ENCODE measurements at regions not wholly inside any gene's neighbourhood (a gene's known extent, or its start where the extent isn't known, plus 50 kb on each side); places are given as distances from the start of the nearest gene placed in this dataset.
"Not testable (repeated sequence)": the region's sequence is repeated elsewhere in the genome, so short reads cannot be mapped to it uniquely, and the experiment has no call there.

GRCh38 chr5:2536632-2537377 is 214.7 kb downstream of the IRX2 start:
- TF ChIP-seq CTCF (IDR thresholded peaks at IDR 0.05) (no peak), EP300 (IDR thresholded peaks at IDR 0.05) (no peak), POLR2A (IDR thresholded peaks at IDR 0.05) (no peak)
- Histone ChIP-seq H3K4me1 (ENCODE audit: insufficient read depth) (no peaks in the 10 kb centered on the region), H3K4me3 (no peak overlapping the region), H3K9me3 (no peaks in the 10 kb centered on the region), H3K27me3 (no peaks in the 10 kb centered on the region), H3K36me3 (no peaks in the 10 kb centered on the region), H3K27ac (no peak overlapping the region)
- 72 to 78% (median 78%) methylated on average over 19 of the region's 19 CpGs for WGBS, 3 donors
- intact Hi-C loops (cut with DNase I): no loop called here
- DNase-seq: no peak

- TF ChIP-seq POLR2A (IDR thresholded peaks at IDR 0.05): no peak
- TF ChIP-seq EP300 (IDR thresholded peaks at IDR 0.05): no peak
- TF ChIP-seq CTCF (IDR thresholded peaks at IDR 0.05): no peak
- H3K27me3 ChIP-seq: no peaks in the 10 kb centered on the region
- no peaks in the 10 kb centered on the region for H3K9me3 ChIP-seq
- no peak overlapping the region for H3K27ac ChIP-seq
- no peaks in the 10 kb centered on the region for H3K36me3 ChIP-seq
- H3K4me1 ChIP-seq (ENCODE audit: insufficient read depth): no peaks in the 10 kb centered on the region
- WGBS, 3 donors: 79 to 84% (median 83%) methylated on average over 3 of the region's 3 CpGs
- no peak for DNase-seq
- intact Hi-C loops (cut with DNase I): no loop called here
- H3K4me3 ChIP-seq: no peak overlapping the region
These were observed 216.5 kb downstream of the IRX2 start for GRCh38 chr5:2534970-2535369.

GRCh38 chr5:2534251-2534650 is 217.2 kb downstream of the IRX2 start:
- no peak overlapping the region for H3K4me3 ChIP-seq
- intact Hi-C loops (cut with DNase I): no loop called here
- 75 to 89% (median 83%) methylated on average over 3 of the region's 3 CpGs for WGBS, 3 donors
- no peaks in the 10 kb centered on the region for H3K9me3 ChIP-seq
- H3K4me1 ChIP-seq (ENCODE audit: insufficient read depth): no peaks in the 10 kb centered on the region
- no peaks in the 10 kb centered on the region for H3K27me3 ChIP-seq
- TF ChIP-seq EP300 (IDR thresholded peaks at IDR 0.05) (no peak), POLR2A (IDR thresholded peaks at IDR 0.05) (no peak), CTCF (IDR thresholded peaks at IDR 0.05) (no peak)
- no peak for DNase-seq
- no peaks in the 10 kb centered on the region for H3K36me3 ChIP-seq
- no peak overlapping the region for H3K27ac ChIP-seq

GRCh38 chr5:2533848-2534247 is 217.6 kb downstream of the IRX2 start:
- H3K27ac ChIP-seq; H3K4me1 ChIP-seq (ENCODE audit: insufficient read depth); H3K4me3 ChIP-seq; H3K27me3 ChIP-seq; DNase-seq; H3K9me3 ChIP-seq; H3K36me3 ChIP-seq; intact Hi-C loops (cut with DNase I): not testable (repeated sequence)
- WGBS, 3 donors: 76 to 93% (median 92%) methylated on average over 2 of the region's 2 CpGs

- no peaks in the 10 kb centered on the region for H3K9me3 ChIP-seq
- DNase-seq: no peak
- H3K36me3 ChIP-seq: no peaks in the 10 kb centered on the region
- intact Hi-C loops (cut with DNase I): no loop called here
- no peak overlapping the region for H3K27ac ChIP-seq
- no peak overlapping the region for H3K4me3 ChIP-seq
- TF ChIP-seq POLR2A (IDR thresholded peaks at IDR 0.05): no peak
- no peak for TF ChIP-seq CTCF (IDR thresholded peaks at IDR 0.05)
- no peak for TF ChIP-seq EP300 (IDR thresholded peaks at IDR 0.05)
- no peaks in the 10 kb centered on the region for H3K4me1 ChIP-seq (ENCODE audit: insufficient read depth)
- no peaks in the 10 kb centered on the region for H3K27me3 ChIP-seq
- 54 to 66% (median 58%) methylated on average over 5 of the region's 5 CpGs for WGBS, 3 donors
These were observed 218.7 kb downstream of the IRX2 start for GRCh38 chr5:2532809-2533208.

All from ovary (tissue), 7 donors.